22Rv1 (cell line): ENCODE measurements at regions not wholly inside any gene's neighbourhood (a gene's known extent, or its start where the extent isn't known, plus 50 kb on each side); places are given as distances from the start of the nearest gene placed in this dataset.

Experiments
- H3K27ac ChIP-seq: fragments of 450-650 bp; 2 replicates; pipeline ENCODE4 v1.5.1; 2017
- CTCF ChIP-seq: fragments of 450-650 bp; IDR thresholded peaks from 2 replicates; pipeline ENCODE4 v1.5.1; 2017; ENCODE audit warnings: mild to moderate bottlenecking
- ZFX ChIP-seq: fragments of 450-650 bp; IDR thresholded peaks from 2 replicates; pipeline ENCODE4 v1.6.1; 2017; ENCODE audit warnings: antibody characterized with exemption, borderline replicate concordance

DNA sequence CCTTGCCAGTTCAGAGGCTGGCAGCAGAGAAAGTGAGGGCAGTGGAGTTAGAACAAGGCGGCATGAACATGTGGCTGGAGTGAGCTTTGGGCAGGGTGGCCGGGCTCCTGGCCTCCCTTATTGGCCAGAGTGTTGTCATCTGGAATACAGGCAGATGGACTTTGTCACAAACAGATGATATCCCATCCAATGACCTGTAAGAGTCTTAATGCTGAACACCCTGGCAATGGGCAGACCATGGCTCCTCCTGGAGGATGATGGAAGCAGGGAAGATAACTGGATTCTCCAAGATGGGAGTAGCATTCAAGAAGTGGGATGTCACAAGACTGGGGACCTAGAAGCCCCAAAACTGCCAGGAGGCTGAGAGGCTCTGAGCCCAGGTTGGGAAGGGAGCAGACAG, 242.1 kb downstream of the MAFB start:
- no peak for TF ChIP-seq CTCF
- TF ChIP-seq ZFX: no peak

DNA sequence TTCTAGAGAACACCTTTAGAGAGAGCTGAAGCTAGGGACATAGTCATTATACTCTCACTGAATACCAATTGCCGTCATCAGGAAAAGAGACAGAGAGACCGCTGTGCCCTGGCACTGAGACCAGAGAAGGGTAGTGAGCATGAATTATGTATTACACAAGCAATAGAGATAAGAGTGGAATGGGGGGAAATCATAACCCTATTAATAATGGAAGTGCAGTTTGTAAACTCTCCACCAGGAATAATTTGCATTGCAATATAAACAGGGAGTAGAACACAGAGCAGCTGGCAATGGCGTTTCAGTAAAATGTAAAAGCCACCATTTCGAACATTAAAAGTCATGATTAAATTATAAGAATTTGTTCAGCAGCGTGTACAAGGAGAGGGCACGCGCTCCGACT, 244.5 kb downstream of the MAFB start:
- TF ChIP-seq ZFX (no peak), CTCF (no peak)
- no peak overlapping the region for H3K27ac ChIP-seq

More for the DNA sequence above, 242.1 kb downstream of the MAFB start:
- H3K27ac ChIP-seq: no peak overlapping the region

- no peak overlapping the region for H3K27ac ChIP-seq
- TF ChIP-seq CTCF: no peak
- TF ChIP-seq ZFX: no peak
Measured at GRCh38 chr20:40443753-40444152, 245.3 kb downstream of the MAFB start.

DNA sequence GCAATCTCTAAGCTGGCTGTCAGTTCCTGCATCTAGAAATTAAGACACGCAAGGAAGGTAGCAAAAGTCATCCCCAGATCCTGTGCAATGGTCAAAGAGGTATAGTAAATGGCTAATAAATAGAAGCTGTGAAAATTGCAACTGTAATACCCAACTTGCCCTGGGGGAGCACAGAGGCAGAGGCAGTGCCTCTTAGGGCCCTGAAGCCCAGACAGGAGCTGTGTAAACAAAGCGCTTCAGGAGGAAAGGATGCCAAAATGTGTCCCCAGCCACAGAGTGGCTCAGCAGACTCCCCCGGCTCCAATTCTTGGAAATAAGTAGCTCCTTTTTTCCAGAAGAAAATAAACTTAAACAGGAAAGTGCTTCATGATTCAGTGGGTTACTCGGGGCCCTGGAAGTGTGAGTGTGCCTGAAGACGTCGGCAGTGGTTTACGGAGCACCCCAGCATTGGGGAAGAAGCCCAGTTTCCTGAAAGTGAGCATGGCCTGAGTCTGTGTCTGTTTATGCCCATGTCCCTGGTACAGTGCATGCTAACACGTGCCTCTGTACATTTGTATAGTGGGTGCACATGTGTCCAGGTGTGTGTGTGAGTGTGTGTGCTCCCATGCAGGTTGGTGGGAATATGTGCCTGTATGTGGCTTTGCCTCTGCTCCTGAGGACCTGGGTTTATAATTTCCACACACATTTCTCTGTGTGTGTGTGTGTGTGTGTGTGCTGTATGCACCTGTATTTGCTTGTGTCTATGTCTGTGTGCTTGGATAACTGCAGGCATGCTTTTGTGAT, 246.7 kb downstream of the MAFB start:
- H3K27ac ChIP-seq: no peak overlapping the region
- TF ChIP-seq ZFX (no peak), CTCF (no peak)

DNA sequence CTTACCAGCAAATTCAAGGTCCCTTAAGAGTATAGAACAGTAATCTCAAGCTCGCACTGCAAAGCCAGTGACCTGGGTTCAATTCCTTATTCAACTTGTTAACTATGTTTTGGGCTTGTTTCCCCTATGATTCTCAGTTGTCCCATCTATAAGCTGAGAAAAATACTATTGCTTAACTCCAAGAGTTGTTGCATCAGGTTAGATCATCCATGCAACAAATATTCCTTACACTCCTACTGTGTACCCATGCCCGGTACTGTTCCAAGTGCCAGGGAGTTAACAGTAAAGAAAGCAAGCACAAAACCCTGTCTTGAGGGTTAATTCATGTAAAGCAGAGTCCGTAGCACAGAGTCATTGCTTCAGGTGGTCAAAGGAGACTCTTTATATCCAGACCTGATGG, 247.3 kb downstream of the MAFB start:
- H3K27ac ChIP-seq: no peak overlapping the region
- no peak for TF ChIP-seq ZFX
- no peak for TF ChIP-seq CTCF

GRCh38 chr20:40438161-40438830, 250.7 kb downstream of the MAFB start:
- TF ChIP-seq ZFX (no peak), CTCF (no peak)

GRCh38 chr20:40436011-40436410, 253.0 kb downstream of the MAFB start:
- TF ChIP-seq CTCF: no peak
- TF ChIP-seq ZFX: no peak

More at GRCh38 chr20:40438161-40438830, 250.7 kb downstream of the MAFB start:
- H3K27ac ChIP-seq: no peak overlapping the region

More at GRCh38 chr20:40436011-40436410, 253.0 kb downstream of the MAFB start:
- H3K27ac ChIP-seq: no peak overlapping the region
